ENCODE measurements at regions not wholly inside any gene's neighbourhood (a gene's known extent, or its start where the extent isn't known, plus 50 kb on each side); places are given as distances from the start of the nearest gene placed in this dataset.

- no peak for TF ChIP-seq CTCF (IDR thresholded peaks at IDR 0.05)
- TF ChIP-seq POLR2AphosphoS5 (IDR thresholded peaks at IDR 0.05; ENCODE audit: low read depth, low read length), result no peak
- TF ChIP-seq REST (IDR thresholded peaks at IDR 0.05; ENCODE audit: insufficient read depth in 1 of 2, low read depth in 2 of 2, low read length in 1 of 2), result no peak
Observed at GRCh38 chr12:58309806-58310205, 368.4 kb downstream of the ATP23 start.

Measured in Panc1 (cell line).